Activated CD4-positive, alpha-beta memory T cell treated with anti-CD3 and anti-CD28 coated beads for 36 hours (primary cell): ENCODE measurements at regions not wholly inside any gene's neighbourhood (a gene's known extent, or its start where the extent isn't known, plus 50 kb on each side); places are given as distances from the start of the nearest gene placed in this dataset.

Source experiments
- CTCF ChIA-PET: fragments of 350-600 bp; sonication (Branson Sonifier 250); formaldehyde crosslinking; loops from one replicate; lab custom pipeline; 2021; ENCODE audit warnings: antibody characterized with exemption, inconsistent platforms; lab: Charles Lee
- POLR2A ChIA-PET: fragments of 350-600 bp; sonication (Branson Sonifier 250); formaldehyde crosslinking; loops from one replicate; lab custom pipeline; 2021; ENCODE audit warnings: antibody characterized with exemption; lab: Charles Lee
- DNase-seq: peaks from one replicate; pipeline ENCODE4 v3.0.0-alpha.2; 2020
- H3K27ac Mint-ChIP-seq: one replicate; pipeline ENCODE4 v1.8.0; 2021; ENCODE audit warnings: mixed read lengths
- H3K27me3 Mint-ChIP-seq: one replicate; pipeline ENCODE4 v1.8.0; 2021; ENCODE audit warnings: mixed read lengths
- H3K36me3 Mint-ChIP-seq: one replicate; pipeline ENCODE4 v1.8.0; 2021; ENCODE audit warnings: mixed read lengths
- H3K4me1 Mint-ChIP-seq: one replicate; pipeline ENCODE4 v1.8.0; 2021; ENCODE audit warnings: low read depth, mixed read lengths
- H3K4me3 Mint-ChIP-seq: one replicate; pipeline ENCODE4 v1.8.0; 2021; ENCODE audit warnings: mild to moderate bottlenecking, mixed read lengths
- H3K9me3 Mint-ChIP-seq: one replicate; pipeline ENCODE4 v1.8.0; 2021; ENCODE audit warnings: mixed read lengths
- intact Hi-C: fragments of 100-400 bp; cut with micrococcal nuclease; formaldehyde crosslinking; loops from one replicate; pipeline ENCODE4 v1.15.1; 2023

DNA sequence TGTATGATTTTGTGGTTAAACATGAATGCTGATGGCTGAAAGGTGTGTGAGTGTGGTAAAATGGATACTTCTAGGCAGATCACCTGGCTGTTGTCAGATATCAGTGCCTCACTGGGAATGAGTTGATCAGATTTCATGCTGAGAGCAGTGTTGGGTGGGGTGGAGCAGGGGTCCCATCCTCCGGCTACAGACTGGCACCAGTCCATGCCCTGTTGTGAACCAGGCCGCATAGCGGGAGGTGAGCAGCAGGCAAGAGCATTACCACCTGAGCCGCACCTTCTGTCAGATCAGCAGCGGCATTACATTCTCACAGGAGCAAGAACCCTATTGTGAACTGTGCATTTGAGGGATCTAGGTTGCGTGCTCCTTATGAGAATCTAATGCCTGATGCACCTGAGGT lies 78.7 kb downstream of the GLI2 start:
- ChIA-PET CTCF (no interaction called here), POLR2A (no interaction called here)
- DNase-seq: no peak
- H3K4me3 Mint-ChIP-seq: no peak overlapping the region
- intact Hi-C loops: no loop called here
- H3K9me3 Mint-ChIP-seq: no peaks in the 10 kb centered on the region
- no peaks in the 10 kb centered on the region for H3K36me3 Mint-ChIP-seq
- no peaks in the 10 kb centered on the region for H3K4me1 Mint-ChIP-seq
- H3K27ac Mint-ChIP-seq: no peak overlapping the region
- peaks cover 3% of the 10 kb centered on the region for H3K27me3 Mint-ChIP-seq

GRCh38 chr2:120815292-120815691 lies 79.6 kb downstream of the GLI2 start:
- Mint-ChIP-seq H3K4me3 (no peak overlapping the region), H3K27ac (no peak overlapping the region), H3K4me1 (no peaks in the 10 kb centered on the region), H3K9me3 (no peaks in the 10 kb centered on the region), H3K36me3 (no peaks in the 10 kb centered on the region), H3K27me3 (peaks cover 3% of the 10 kb centered on the region)
- intact Hi-C loops: no loop called here
- no peak for DNase-seq
- CTCF ChIA-PET: no interaction called here
- POLR2A ChIA-PET: no interaction called here

- POLR2A ChIA-PET: no interaction called here
- no peaks in the 10 kb centered on the region for H3K4me1 Mint-ChIP-seq
- H3K27me3 Mint-ChIP-seq: peaks cover 3% of the 10 kb centered on the region
- intact Hi-C loops: no loop called here
- H3K27ac Mint-ChIP-seq: no peak overlapping the region
- DNase-seq: no peak
- H3K4me3 Mint-ChIP-seq: no peak overlapping the region
- no peaks in the 10 kb centered on the region for H3K9me3 Mint-ChIP-seq
- CTCF ChIA-PET: no interaction called here
- H3K36me3 Mint-ChIP-seq: no peaks in the 10 kb centered on the region
These were observed 81.7 kb downstream of the GLI2 start for GRCh38 chr2:120817136-120817955.

GRCh38 chr2:120817956-120818325 lies 82.3 kb downstream of the GLI2 start:
- intact Hi-C loops: no loop called here
- ChIA-PET CTCF (no interaction called here), POLR2A (no interaction called here)
- Mint-ChIP-seq H3K27ac (no peak overlapping the region), H3K9me3 (no peaks in the 10 kb centered on the region), H3K4me3 (no peak overlapping the region), H3K36me3 (no peaks in the 10 kb centered on the region), H3K27me3 (peaks cover 3% of the 10 kb centered on the region), H3K4me1 (no peaks in the 10 kb centered on the region)
- no peak for DNase-seq

DNA sequence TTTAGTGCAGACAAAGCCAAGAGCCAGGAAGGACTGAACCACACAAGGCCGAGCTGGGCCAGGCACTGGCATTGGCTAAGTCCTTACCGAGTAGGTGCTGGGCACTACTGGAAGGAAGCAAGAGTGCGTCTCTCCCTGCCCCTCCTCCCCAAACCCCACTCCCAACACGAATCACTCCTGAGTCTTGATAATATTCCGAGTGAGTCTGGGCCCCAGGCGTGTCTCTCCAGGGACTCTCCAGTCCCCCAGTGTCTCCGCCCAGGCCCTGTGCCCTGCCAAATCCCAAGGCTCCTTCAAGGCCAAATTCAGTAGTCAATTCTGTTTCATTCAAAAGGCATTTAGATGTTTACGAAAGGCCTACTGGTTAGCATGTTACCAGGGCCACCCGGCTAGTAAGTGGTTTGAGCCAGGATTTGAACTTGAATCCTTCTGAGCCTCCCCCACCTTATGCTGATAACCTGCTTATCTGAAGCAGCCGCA lies 82.8 kb downstream of the GLI2 start:
- POLR2A ChIA-PET: no interaction called here
- no peaks in the 10 kb centered on the region for H3K36me3 Mint-ChIP-seq
- DNase-seq: no peak
- CTCF ChIA-PET: no interaction called here
- no peak overlapping the region for H3K27ac Mint-ChIP-seq
- no peak overlapping the region for H3K4me3 Mint-ChIP-seq
- peaks cover 3% of the 10 kb centered on the region for H3K27me3 Mint-ChIP-seq
- intact Hi-C loops: no loop called here
- no peaks in the 10 kb centered on the region for H3K4me1 Mint-ChIP-seq
- no peaks in the 10 kb centered on the region for H3K9me3 Mint-ChIP-seq

- Mint-ChIP-seq H3K4me3 (no peak overlapping the region), H3K27ac (no peak overlapping the region), H3K9me3 (no peaks in the 10 kb centered on the region), H3K36me3 (no peaks in the 10 kb centered on the region), H3K27me3 (no peaks in the 10 kb centered on the region), H3K4me1 (no peaks in the 10 kb centered on the region)
- CTCF ChIA-PET: no interaction called here
- POLR2A ChIA-PET: no interaction called here
- no peak for DNase-seq
- intact Hi-C loops: no loop called here
These were observed 84.1 kb downstream of the GLI2 start for GRCh38 chr2:120819720-120820210.

DNA sequence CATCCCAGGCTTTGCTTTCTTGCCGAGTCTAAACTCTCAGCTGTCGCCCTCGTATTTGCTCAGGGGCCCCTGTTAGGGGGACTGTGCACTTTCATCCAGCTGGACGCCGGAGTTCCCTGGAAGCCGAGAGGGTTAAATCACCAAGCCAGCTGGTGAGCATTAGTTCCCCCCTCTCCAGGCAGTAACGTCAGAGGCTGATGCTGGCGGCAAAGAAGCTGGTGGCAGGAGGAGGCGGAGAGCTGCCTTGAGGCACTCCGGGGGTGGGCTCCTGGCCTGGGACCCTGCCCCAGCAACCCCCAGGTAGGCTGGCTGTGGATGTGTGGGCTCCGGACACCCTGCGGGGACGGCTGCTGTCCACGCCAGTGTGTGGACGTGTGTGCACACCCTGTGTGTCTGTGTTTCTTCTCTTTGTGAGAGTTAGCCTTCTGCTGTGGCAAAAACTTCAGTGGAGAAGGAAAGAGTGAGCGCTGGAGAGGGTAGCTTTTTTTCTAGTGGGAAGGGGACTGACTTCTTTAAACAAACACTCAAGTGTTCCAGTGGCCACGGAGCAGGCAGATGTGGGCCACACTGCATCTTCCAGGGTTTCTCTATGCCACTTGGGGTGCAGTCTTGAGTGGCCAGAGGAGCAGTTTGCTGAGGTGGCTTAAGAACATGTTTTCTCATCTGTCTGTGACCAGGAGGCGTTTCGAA lies 84.7 kb downstream of the GLI2 start:
- Mint-ChIP-seq H3K4me3 (no peak overlapping the region), H3K9me3 (no peaks in the 10 kb centered on the region), H3K4me1 (no peaks in the 10 kb centered on the region), H3K27me3 (no peaks in the 10 kb centered on the region), H3K27ac (no peak overlapping the region), H3K36me3 (no peaks in the 10 kb centered on the region)
- CTCF ChIA-PET: no interaction called here
- intact Hi-C loops: no loop called here
- POLR2A ChIA-PET: no interaction called here
- DNase-seq: no peak

GRCh38 chr2:120820953-120821279 lies 85.2 kb downstream of the GLI2 start:
- CTCF ChIA-PET: no interaction called here
- H3K36me3 Mint-ChIP-seq: no peaks in the 10 kb centered on the region
- intact Hi-C loops: no loop called here
- H3K27me3 Mint-ChIP-seq: no peaks in the 10 kb centered on the region
- no peak overlapping the region for H3K4me3 Mint-ChIP-seq
- H3K9me3 Mint-ChIP-seq: no peaks in the 10 kb centered on the region
- POLR2A ChIA-PET: no interaction called here
- no peak for DNase-seq
- H3K27ac Mint-ChIP-seq: no peak overlapping the region
- H3K4me1 Mint-ChIP-seq: no peaks in the 10 kb centered on the region

GRCh38 chr2:120821446-120822160 lies 85.9 kb downstream of the GLI2 start:
- no peaks in the 10 kb centered on the region for H3K4me1 Mint-ChIP-seq
- CTCF ChIA-PET: no interaction called here

DNA sequence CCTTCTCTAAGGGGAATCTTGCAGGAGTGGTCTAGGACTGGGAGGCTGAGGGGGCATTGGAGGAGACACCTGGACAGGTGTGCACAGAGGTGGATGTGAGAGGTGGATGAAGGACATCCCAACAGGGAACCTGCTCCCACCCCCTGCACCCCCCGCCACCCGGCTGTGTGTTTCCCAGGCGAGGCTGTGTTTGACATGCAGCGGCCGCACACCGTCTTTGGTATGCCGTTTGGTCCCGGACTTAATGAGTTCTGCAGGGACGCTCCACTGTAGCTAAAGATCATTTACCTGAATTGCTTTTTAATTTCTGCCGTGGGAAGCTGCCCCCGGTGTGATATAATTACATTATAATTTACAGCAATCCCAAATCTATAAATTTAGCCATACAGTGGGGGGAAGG lies 87.3 kb downstream of the GLI2 start:
- H3K27ac Mint-ChIP-seq: no peak overlapping the region
- H3K4me3 Mint-ChIP-seq: no peak overlapping the region
- no peaks in the 10 kb centered on the region for H3K4me1 Mint-ChIP-seq
- H3K27me3 Mint-ChIP-seq: no peaks in the 10 kb centered on the region
- no peaks in the 10 kb centered on the region for H3K36me3 Mint-ChIP-seq
- no peaks in the 10 kb centered on the region for H3K9me3 Mint-ChIP-seq
- CTCF ChIA-PET: no interaction called here
- no peak for DNase-seq
- intact Hi-C loops: no loop called here
- POLR2A ChIA-PET: no interaction called here

More at GRCh38 chr2:120821446-120822160, 85.9 kb downstream of the GLI2 start:
- POLR2A ChIA-PET: no interaction called here
- no peaks in the 10 kb centered on the region for H3K36me3 Mint-ChIP-seq
- no peak for DNase-seq
- intact Hi-C loops: no loop called here
- H3K4me3 Mint-ChIP-seq: no peak overlapping the region
- no peaks in the 10 kb centered on the region for H3K9me3 Mint-ChIP-seq
- H3K27me3 Mint-ChIP-seq: no peaks in the 10 kb centered on the region
- no peak overlapping the region for H3K27ac Mint-ChIP-seq

DNA sequence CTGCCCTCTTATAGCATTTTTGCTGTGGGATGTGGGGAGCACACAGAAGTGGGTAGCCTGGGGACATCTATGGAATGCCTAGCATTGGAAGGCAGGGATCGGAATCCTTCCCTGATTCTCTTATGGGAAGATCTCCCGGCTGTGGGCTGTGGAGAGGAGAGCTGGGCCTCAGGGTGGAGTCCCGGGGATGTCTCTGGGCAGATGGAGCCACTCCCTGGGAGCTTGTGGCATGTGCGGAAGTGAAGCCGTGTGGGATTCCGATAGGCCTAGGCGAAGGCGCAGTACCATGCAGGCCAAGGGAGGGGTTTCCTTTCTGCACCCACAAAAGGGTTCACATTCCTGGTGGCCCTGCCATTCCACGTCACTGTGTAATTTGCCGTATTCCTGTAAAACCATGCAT lies 87.9 kb downstream of the GLI2 start:
- no peaks in the 10 kb centered on the region for H3K27me3 Mint-ChIP-seq
- ChIA-PET POLR2A (no interaction called here), CTCF (no interaction called here)
- no peaks in the 10 kb centered on the region for H3K9me3 Mint-ChIP-seq
- no peaks in the 10 kb centered on the region for H3K36me3 Mint-ChIP-seq
- no peak overlapping the region for H3K27ac Mint-ChIP-seq
- intact Hi-C loops: no loop called here
- no peak for DNase-seq
- H3K4me1 Mint-ChIP-seq: no peaks in the 10 kb centered on the region
- H3K4me3 Mint-ChIP-seq: no peak overlapping the region

- Mint-ChIP-seq H3K4me3 (no peak overlapping the region), H3K27ac (no peak overlapping the region), H3K27me3 (peaks cover 3% of the 10 kb centered on the region), H3K9me3 (no peaks in the 10 kb centered on the region), H3K36me3 (no peaks in the 10 kb centered on the region), H3K4me1 (no peaks in the 10 kb centered on the region)
- DNase-seq: no peak
- intact Hi-C loops: no loop called here
- ChIA-PET POLR2A (no interaction called here), CTCF (no interaction called here)
These were observed 88.6 kb downstream of the GLI2 start for GRCh38 chr2:120824246-120824645.
